HG02763 (cell line): ENCODE measurements at regions not wholly inside any gene's neighbourhood (a gene's known extent, or its start where the extent isn't known, plus 50 kb on each side); places are given as distances from the start of the nearest gene placed in this dataset.

Experiments
- ATAC-seq: cut with Tn5 transposase; IDR thresholded peaks from one replicate; pipeline ENCODE4 v1.9.1; 2021; ENCODE audit warnings: mild to moderate bottlenecking, moderate library complexity; ENCODE audit not compliant: unreplicated experiment

GRCh38 chr7:106486331-106486730 lies 174.6 kb downstream of the CCDC71L start:
- ATAC-seq, result no peak

DNA sequence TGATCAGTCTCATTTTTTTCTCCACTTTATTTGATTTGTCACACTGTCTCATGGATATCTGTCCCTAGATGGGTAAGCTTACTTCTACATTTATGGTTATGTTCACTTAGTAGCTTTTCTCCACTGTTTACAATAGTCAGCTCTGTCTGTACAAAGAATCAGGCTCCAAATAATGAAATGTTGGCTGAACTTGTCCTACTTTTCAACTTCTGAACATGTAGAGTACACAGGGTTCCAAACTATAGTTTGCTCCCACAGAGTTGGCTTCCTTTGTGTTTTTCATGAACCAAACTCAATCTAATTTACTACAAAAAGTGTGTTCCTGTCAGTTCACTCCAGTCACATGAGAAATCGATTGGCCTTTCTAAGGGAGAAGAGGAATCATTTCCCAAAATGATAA lies 175.0 kb downstream of the CCDC71L start:
- ATAC-seq, result no peak

GRCh38 chr7:106485031-106485551 lies 175.9 kb downstream of the CCDC71L start:
- ATAC-seq, result no peak

GRCh38 chr7:106484562-106484961 lies 176.4 kb downstream of the CCDC71L start:
- ATAC-seq, result no peak

- ATAC-seq, result no peak
Observed at GRCh38 chr7:106482091-106482490, 178.9 kb downstream of the CCDC71L start.

DNA sequence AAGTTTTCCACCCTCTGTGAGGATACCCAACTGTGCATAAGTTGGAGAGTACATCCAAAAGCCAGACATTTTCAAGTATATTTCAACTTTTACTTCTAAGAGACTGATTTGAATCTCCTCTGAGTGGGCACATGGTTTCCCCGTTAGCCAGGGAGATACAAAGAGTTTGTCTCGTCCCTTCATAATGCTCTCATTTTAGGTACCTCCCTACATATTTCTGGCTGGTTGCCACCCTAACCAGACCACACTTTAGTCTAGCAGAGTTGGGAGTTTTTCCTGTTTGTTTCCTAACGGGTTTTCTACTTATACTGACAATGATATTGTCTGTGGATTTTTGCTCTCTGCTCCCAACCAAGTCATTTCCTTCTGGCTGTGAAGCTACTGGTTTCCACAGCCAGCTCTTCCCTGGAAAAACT lies 180.3 kb downstream of the CCDC71L start:
- peak; percentile 19 for ATAC-seq

DNA sequence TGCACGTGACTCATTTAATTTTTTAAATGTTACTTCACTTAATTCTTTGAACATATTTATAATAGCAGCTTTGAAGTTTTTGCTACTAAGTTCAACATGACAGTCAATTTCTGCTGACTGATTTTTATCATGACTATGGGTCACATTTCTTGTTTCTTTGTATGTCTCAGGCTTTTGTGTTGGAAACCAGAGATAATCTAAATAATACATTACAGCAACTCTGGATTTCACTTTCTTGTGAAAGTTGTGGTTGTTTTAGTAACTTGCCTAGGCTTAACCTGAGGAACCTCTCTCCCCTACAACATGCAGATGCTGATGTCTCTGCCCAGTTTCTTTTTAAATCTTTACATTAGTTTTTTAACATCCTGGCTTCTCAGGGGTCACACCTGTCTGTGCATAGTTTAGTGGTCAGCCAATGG lies 180.8 kb downstream of the CCDC71L start:
- peak; percentile 51 for ATAC-seq

GRCh38 chr7:106476751-106477150 lies 184.2 kb downstream of the CCDC71L start:
- ATAC-seq, result no peak

DNA sequence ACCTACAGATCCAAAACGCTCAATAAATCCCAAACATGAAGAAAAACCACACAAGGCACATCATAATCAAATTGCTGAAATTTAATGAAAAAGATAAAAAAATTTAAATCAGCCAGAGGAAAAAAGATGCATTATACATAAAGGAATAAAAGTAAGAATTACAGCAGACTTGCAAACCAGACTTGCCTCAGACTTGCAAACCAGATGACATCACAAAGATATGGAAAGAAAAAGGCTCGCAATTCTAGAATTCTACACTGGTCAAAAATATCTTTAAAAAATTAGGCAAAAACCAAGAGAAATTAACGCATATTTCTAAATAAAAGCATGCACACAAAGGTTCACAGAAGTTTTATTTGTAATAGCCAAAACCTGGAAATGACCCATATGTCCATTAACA lies 188.0 kb upstream of the NAMPT start:
- ATAC-seq, result no peak

DNA sequence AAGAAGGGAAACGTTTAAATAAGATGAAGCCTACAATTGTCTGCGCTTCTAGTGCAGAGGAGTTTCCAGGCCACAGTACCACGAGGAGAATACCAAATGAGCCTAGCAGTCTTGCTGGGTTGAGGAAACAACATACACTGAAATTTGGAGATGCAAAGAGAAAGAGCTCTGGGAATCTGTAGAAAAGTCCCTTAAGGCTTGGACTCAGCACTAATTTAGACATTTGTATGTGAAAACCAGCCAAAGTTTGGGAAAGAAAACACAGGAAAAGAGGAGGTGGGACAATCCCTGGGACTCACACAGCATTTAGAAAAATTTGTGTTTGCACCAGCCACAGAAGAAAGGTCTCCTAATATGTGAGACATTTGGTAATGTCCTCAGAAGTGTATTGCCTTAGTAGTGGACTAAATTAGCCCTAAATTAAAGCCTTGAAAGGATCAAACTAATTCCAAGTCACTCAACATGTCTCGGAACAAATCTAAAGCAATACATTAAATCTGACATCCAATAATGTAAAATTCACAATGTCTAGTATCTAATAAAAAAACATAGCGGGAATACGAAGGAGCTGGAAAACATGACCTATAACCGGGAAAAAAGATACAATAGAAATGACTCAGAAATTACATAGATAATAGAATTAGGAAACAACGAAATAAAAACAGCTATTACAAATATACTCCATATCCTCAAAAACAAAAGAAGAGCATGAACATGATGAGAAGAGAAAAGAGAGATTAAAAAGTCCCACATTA lies 187.1 kb upstream of the NAMPT start:
- no peak for ATAC-seq

DNA sequence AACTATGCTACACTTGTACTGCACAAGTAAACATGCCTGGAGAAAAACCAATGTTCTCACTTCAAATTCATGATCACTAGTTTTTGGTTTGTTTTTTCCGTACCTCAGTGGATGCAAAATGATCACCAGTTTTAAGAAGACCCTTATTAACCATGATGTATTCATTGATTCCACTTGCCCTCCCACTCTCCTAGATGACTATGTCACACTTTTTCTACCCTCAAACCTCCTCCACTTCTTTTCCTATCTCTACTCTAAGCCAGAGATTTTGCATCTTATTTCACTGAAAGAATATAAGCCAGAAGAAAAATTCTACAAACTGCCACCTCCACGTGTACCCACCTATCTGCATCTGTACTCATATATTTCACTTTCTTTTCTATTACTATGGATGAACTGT lies 186.2 kb upstream of the NAMPT start:
- no peak for ATAC-seq

DNA sequence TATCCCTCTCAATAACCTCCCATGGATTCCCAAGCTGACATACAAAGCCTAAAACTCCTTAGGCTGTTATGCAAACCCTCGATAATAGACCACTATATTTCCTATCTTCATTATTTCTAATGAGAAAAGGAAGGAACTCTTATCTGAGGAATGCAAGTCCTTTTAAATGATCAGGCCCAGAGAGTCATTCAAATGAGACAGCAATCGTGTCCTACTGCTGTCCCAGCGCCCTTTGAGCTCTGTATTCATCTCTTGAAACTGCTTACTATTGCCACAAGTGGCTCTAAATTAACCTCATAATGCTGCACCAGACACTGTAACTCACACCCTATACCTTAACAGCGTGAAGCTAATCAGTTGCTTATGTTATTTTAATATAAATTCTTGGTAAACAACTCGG lies 182.1 kb upstream of the NAMPT start:
- ATAC-seq, result no peak

GRCh38 chr7:106465704-106466468 lies 181.1 kb upstream of the NAMPT start:
- ATAC-seq, result no peak

DNA sequence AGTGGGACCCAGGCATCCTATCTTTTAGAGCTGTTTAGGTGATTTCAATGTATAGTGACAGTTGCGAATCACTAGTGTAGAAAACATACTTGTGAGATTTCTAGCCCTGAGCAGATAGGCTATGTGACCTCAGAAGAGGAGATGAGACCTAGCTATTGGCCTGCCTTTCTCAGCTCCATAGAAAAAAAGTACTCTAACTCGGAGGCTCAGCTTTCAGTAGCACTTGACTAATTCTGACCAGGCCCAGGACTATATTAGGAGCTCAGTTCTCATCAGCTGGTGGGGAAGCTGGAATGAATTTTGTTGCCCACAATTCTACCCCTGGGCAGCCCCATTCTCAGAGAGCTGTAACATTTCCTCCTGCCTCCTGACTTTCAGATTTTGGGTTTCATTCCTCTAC lies 179.9 kb upstream of the NAMPT start:
- ATAC-seq, result no peak

DNA sequence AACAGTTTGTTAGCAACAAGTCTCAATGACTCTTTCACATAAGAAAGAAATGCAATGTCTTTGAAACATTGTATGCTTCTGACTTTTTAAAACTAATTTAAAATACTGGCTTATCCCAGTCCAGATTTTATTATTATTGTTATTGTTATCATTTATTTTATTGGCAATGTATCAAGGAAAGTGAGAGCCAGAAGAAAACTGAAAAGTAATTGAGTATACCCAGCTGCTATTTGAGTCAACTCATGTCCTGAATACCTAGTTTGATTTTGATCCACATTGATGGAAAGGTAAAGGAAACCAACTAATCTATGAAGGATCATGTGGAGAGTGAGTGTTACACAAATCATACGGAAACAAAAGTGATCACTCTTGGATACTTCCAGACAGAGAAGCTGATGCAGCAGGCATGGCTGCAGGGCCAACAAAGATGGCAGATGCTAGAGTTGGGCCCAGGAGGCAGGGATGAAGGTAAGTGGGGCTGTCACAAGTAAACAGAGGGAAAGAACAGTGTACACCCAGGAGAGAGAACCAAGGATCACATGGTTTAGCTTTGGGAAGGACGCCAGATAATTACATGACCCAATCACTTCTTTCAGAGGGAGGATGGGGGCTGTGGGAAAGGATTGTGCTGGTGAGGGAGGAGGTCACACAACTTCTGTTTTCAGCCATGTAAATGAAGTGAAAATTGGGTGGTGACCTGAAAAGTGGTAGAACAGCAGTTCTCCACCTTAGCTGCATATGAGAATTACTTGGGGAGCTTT lies 179.2 kb upstream of the NAMPT start:
- ATAC-seq, result no peak

GRCh38 chr7:106462914-106463482 lies 178.2 kb upstream of the NAMPT start:
- ATAC-seq, result no peak

GRCh38 chr7:106462365-106462859 lies 177.6 kb upstream of the NAMPT start:
- ATAC-seq, result no peak

DNA sequence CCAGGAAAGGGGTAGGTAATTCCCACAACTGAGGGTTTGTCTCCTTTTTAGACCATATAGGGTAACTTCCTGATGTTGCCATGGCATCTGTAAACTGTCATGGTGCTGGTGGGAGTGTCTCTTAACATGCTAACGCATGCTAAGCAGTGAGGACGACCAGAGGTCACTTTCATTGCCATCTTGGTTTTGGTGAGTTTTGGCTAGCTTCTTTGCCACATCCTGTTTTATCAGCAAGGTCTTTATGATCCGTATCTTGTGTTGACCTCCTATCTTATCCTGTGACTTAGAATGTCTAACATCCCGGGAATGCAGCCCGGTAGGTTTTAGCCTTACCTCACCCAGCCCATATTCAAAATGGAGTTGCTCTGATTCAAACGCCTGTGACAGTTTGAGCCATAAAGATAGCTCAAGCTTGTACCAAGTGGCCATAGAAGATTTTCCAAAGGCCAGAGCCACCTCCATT lies 176.0 kb upstream of the NAMPT start:
- no peak for ATAC-seq

GRCh38 chr7:106459397-106460072 lies 174.8 kb upstream of the NAMPT start:
- ATAC-seq, result no peak

- ATAC-seq, result no peak
Observed at GRCh38 chr7:106457678-106458077, 172.9 kb upstream of the NAMPT start.
